ENCODE measurements at regions not wholly inside any gene's neighbourhood (a gene's known extent, or its start where the extent isn't known, plus 50 kb on each side); places are given as distances from the start of the nearest gene placed in this dataset.

GRCh38 chr4:29853833-29854232 lies 866.3 kb upstream of the PCDH7 start (continued):
- TF ChIP-seq AHDC1 (CRISPR knock-in tag; IDR thresholded peaks at IDR 0.05; ENCODE audit: borderline replicate concordance): no peak
- no peak for TF ChIP-seq REST (IDR thresholded peaks at IDR 0.05; ENCODE audit: borderline replicate concordance in 1 of 2, low read depth in 1 of 2, low read length in 2 of 2)
- no peak for TF ChIP-seq FIP1L1 (IDR thresholded peaks at IDR 0.05; ENCODE audit: borderline replicate concordance, insufficient read depth, low read depth, low read length)
- TF ChIP-seq FOXA3 (CRISPR knock-in tag; IDR thresholded peaks at IDR 0.05): no peak
- no peak for TF ChIP-seq ZFP36L1 (CRISPR knock-in tag; IDR thresholded peaks at IDR 0.05)
